ENCODE measurements at regions not wholly inside any gene's neighbourhood (a gene's known extent, or its start where the extent isn't known, plus 50 kb on each side); places are given as distances from the start of the nearest gene placed in this dataset.

DNA sequence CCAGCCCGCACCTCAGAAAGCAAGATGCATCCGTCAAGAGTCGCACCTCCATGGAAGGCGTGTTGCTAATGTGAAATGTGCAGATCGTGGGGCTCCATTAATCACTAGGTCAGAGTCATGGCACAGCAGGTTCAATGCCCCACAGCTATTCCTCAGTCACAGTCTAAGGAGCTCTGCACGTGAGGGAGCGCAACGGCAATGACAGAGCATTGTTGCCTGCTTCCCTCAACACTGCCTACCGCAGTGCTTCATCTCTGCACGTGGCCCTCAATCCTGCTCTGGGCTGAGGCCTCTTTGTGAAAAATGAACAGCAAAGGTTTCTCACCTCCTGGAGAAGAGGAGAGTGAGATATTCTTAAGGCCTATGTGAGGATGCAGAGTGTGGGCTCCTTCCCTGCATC lies 995.2 kb upstream of the TMEM132C start:
- no peak for DNase-seq (ENCODE audit: low read depth)
- TF ChIP-seq, protein P1, sequence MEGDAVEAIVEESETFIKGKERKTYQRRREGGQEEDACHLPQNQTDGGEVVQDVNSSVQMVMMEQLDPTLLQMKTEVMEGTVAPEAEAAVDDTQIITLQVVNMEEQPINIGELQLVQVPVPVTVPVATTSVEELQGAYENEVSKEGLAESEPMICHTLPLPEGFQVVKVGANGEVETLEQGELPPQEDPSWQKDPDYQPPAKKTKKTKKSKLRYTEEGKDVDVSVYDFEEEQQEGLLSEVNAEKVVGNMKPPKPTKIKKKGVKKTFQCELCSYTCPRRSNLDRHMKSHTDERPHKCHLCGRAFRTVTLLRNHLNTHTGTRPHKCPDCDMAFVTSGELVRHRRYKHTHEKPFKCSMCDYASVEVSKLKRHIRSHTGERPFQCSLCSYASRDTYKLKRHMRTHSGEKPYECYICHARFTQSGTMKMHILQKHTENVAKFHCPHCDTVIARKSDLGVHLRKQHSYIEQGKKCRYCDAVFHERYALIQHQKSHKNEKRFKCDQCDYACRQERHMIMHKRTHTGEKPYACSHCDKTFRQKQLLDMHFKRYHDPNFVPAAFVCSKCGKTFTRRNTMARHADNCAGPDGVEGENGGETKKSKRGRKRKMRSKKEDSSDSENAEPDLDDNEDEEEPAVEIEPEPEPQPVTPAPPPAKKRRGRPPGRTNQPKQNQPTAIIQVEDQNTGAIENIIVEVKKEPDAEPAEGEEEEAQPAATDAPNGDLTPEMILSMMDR (IDR thresholded peaks at IDR 0.05; ENCODE audit: control insufficient read depth, insufficient read depth, low read depth, low read length, missing control alignments), result no peak
- no peak overlapping the region for H3K4me3 ChIP-seq (ENCODE audit: control insufficient read depth, low read depth, low read length)

DNA sequence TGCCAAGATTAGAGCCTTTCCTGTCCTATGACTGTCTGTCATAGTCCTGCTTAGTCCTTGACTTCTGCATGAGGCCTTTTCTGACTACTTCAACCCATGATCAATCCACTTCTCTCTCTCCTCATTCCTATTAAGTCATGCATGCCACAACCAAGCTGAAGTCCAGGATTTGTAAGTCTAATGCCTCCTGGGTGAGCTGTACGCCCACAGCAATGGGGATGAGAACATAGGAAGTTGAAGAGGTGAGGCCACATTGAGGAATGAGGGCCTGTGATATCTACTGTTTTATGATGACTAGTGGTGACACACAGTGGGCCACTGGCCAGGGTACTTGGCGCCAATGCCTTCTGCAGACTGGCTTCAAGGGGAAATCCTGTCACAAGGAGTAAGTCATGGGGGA lies 994.1 kb upstream of the TMEM132C start:
- H3K4me3 ChIP-seq (ENCODE audit: control insufficient read depth, low read depth, low read length), result no peak overlapping the region
- DNase-seq (ENCODE audit: low read depth), result peak; percentile 92
- TF ChIP-seq, protein P1 (IDR thresholded peaks at IDR 0.05; ENCODE audit: control insufficient read depth, insufficient read depth, low read depth, low read length, missing control alignments), result no peak

DNA sequence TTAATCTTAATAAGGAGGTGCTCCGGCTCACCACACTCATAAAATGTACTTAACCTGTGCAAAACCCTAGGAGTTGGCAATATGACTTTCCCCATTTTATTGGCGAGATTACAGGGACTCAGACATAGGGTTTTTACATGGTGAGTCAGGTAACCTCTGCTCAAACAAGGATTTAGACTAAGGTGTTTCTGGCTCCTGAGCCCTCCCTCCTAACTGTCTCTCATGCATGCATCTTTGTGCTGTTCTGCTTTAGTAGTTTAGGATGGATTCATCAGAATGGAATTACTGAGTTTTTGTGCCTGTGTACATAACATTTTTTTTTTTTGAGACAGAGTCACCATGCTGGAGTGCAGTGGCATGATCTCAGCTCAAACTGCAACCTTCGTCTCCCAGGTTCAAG lies 993.3 kb upstream of the TMEM132C start:
- TF ChIP-seq, protein P1 (IDR thresholded peaks at IDR 0.05; ENCODE audit: control insufficient read depth, insufficient read depth, low read depth, low read length, missing control alignments), result no peak
- H3K4me3 ChIP-seq (ENCODE audit: control insufficient read depth, low read depth, low read length), result no peak overlapping the region

DNA sequence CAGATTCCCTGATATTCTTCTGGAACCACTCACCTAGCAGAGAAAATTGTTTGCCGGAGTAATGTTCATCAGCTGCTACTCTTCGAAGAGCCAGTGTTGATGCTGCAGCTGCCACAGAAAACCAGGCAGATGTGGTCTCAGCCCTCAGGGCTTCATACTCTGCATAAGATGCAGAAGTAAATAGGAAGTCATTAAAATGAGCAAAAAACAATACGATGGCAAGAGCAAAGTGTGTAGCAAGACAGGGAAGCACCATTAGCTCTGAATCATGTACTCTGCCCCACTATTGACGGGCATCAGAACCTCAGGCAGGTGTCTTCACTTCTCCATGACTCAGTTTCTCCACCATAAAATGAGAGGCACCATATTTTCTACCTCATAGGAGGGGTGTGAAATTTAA lies 991.6 kb upstream of the TMEM132C start:
- no peak for DNase-seq (ENCODE audit: low read depth)
- TF ChIP-seq, protein P1 (IDR thresholded peaks at IDR 0.05; ENCODE audit: control insufficient read depth, insufficient read depth, low read depth, low read length, missing control alignments), result no peak
- H3K4me3 ChIP-seq (ENCODE audit: control insufficient read depth, low read depth, low read length), result no peak overlapping the region

More for the DNA sequence above, 993.3 kb upstream of the TMEM132C start:
- peak; percentile 57 for DNase-seq (ENCODE audit: low read depth)

DNA sequence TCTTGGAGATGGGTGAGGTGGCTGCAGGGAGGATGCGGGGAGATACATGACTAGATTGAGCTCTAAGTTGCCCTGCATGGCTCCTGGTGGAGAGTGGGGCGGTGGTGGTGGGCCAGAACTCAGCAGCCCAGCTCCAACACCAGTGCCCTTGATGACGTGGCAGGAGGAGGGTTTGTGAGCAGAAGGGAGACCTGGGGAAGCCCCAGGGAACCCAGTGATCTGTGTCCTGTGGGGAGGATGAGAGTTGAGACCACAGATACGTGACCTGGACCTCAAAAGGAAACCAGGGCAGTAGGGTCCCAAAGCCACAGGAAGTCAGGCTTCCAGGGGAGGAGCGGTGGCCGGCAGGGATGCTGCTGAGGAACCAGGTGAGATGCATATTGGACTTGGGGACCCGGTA lies 989.1 kb upstream of the TMEM132C start:
- no peak overlapping the region for H3K4me3 ChIP-seq (ENCODE audit: control insufficient read depth, low read depth, low read length)
- no peak for DNase-seq (ENCODE audit: low read depth)
- TF ChIP-seq, protein P1 (IDR thresholded peaks at IDR 0.05; ENCODE audit: control insufficient read depth, insufficient read depth, low read depth, low read length, missing control alignments), result no peak

DNA sequence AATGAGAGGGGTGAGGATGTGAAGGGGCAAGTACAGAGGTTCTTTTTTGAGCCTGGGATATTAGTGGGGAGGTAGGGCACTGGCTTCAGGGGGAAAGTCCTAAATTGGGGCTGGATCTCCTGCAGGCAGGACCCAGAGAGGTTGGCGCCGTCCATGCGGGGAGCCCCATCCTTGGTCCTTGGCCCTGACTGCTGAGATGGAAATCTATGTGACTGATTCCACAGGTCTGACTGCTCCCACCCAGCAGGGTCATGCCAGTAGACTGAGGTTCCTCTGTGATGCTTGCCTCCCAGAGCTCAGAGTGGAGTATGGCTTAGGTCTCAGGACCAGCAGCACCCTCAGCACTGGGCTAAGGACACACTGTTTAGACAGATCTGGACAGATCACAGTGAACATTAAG lies 988.6 kb upstream of the TMEM132C start:
- DNase-seq (ENCODE audit: low read depth), result no peak

More for the DNA sequence above, 988.6 kb upstream of the TMEM132C start:
- TF ChIP-seq, protein P1 (IDR thresholded peaks at IDR 0.05; ENCODE audit: control insufficient read depth, insufficient read depth, low read depth, low read length, missing control alignments), result no peak
- H3K4me3 ChIP-seq (ENCODE audit: control insufficient read depth, low read depth, low read length), result no peak overlapping the region
